Activated T-cell treated with anti-CD3 and anti-CD28 coated beads for 4 hours (primary cell): ENCODE measurements at regions not wholly inside any gene's neighbourhood (a gene's known extent, or its start where the extent isn't known, plus 50 kb on each side); places are given as distances from the start of the nearest gene placed in this dataset.
"Not testable (repeated sequence)": the region's sequence is repeated elsewhere in the genome, so short reads cannot be mapped to it uniquely, and the experiment has no call there.

ENCODE experiments used
- DNase-seq: peaks from one replicate; pipeline ENCODE4 v3.0.0-alpha.2; 2020

- DNase-seq: not testable (repeated sequence)
Measured at GRCh38 chr2:87275974-87276629, 254.5 kb upstream of the PLGLB1 start.

GRCh38 chr2:87276673-87277072 is 255.0 kb upstream of the PLGLB1 start:
- DNase-seq: not testable (repeated sequence)

GRCh38 chr2:87277734-87278133 is 256.1 kb upstream of the PLGLB1 start:
- not testable (repeated sequence) for DNase-seq

- not testable (repeated sequence) for DNase-seq
Measured at GRCh38 chr2:87280596-87281355, 259.1 kb upstream of the PLGLB1 start.

GRCh38 chr2:87283735-87284470 is 262.3 kb upstream of the PLGLB1 start:
- not testable (repeated sequence) for DNase-seq

- not testable (repeated sequence) for DNase-seq
Measured at GRCh38 chr2:87284471-87284772, 262.8 kb upstream of the PLGLB1 start.

- not testable (repeated sequence) for DNase-seq
Measured at GRCh38 chr2:87285139-87285538, 263.5 kb upstream of the PLGLB1 start.

GRCh38 chr2:87290566-87291307 is 269.1 kb upstream of the PLGLB1 start:
- not testable (repeated sequence) for DNase-seq

- not testable (repeated sequence) for DNase-seq
Measured at GRCh38 chr2:87291400-87292200, 270.0 kb upstream of the PLGLB1 start.

- DNase-seq: not testable (repeated sequence)
Measured at GRCh38 chr2:87293931-87294594, 272.4 kb upstream of the PLGLB1 start.

- not testable (repeated sequence) for DNase-seq
Measured at GRCh38 chr2:87295135-87295534, 273.5 kb upstream of the PLGLB1 start.

- DNase-seq: not testable (repeated sequence)
Measured at GRCh38 chr2:87301349-87301748, 279.7 kb upstream of the PLGLB1 start.

- not testable (repeated sequence) for DNase-seq
Measured at GRCh38 chr2:87301871-87302270, 280.2 kb upstream of the PLGLB1 start.

- DNase-seq: not testable (repeated sequence)
Measured at GRCh38 chr2:87308621-87309020, 287.0 kb upstream of the PLGLB1 start.

- DNase-seq: not testable (repeated sequence)
Measured at GRCh38 chr2:87309785-87310184, 288.1 kb upstream of the PLGLB1 start.

- not testable (repeated sequence) for DNase-seq
Measured at GRCh38 chr2:87311896-87312441, 290.3 kb upstream of the PLGLB1 start.

GRCh38 chr2:87314622-87315021 is 293.0 kb upstream of the PLGLB1 start:
- not testable (repeated sequence) for DNase-seq

GRCh38 chr2:87315183-87315902 is 293.7 kb upstream of the PLGLB1 start:
- DNase-seq: not testable (repeated sequence)

GRCh38 chr2:87317193-87317592 is 295.5 kb upstream of the PLGLB1 start:
- not testable (repeated sequence) for DNase-seq

- not testable (repeated sequence) for DNase-seq
Measured at GRCh38 chr2:87318814-87319491, 297.3 kb upstream of the PLGLB1 start.
